HL-60 (cell line): ENCODE measurements at regions not wholly inside any gene's neighbourhood (a gene's known extent, or its start where the extent isn't known, plus 50 kb on each side); places are given as distances from the start of the nearest gene placed in this dataset.

Experiments used
- DNase-seq, 2 experiments: peaks; one replicate each; pipeline ENCODE4 v3.0.0-alpha.2; 2010 to 2020; ENCODE audit warnings: low read depth in 1 of 2, low spot score in 1 of 2
- H3K27ac ChIP-seq: fragments of 250-450 bp; sonication (Bioruptor Pico); replicated peaks from 2 replicates; pipeline ENCODE4 v1.5.1; 2020; ENCODE audit warnings: mild to moderate bottlenecking, moderate library complexity
- H3K27me3 ChIP-seq: fragments of 250-450 bp; sonication (Bioruptor Pico); 2 replicates; pipeline ENCODE4 v1.5.1; 2021; ENCODE audit warnings: mild to moderate bottlenecking, moderate library complexity; ENCODE audit not compliant: insufficient read depth, poor library complexity, severe bottlenecking
- H3K4me3 ChIP-seq: replicated peaks from 2 replicates; pipeline ENCODE4 v1.5.1; 2011; ENCODE audit warnings: mild to moderate bottlenecking, control low read depth, low read length; ENCODE audit not compliant: insufficient read depth
- GABPA ChIP-seq: IDR thresholded peaks from 2 replicates; pipeline ENCODE4 v1.6.1; 2012; ENCODE audit warnings: low read depth
- POLR2AphosphoS5 ChIP-seq: IDR thresholded peaks from 2 replicates; pipeline ENCODE4 v1.6.1; 2012; ENCODE audit warnings: low read depth
- REST ChIP-seq: IDR thresholded peaks from 2 replicates; pipeline ENCODE4 v1.6.1; 2012; ENCODE audit warnings: low read depth; ENCODE audit not compliant: insufficient replicate concordance
- SPI1 ChIP-seq: IDR thresholded peaks from 2 replicates; pipeline ENCODE4 v1.6.1; 2012; ENCODE audit warnings: low read depth, mild to moderate bottlenecking, borderline replicate concordance
- TF ChIP-seq, protein P1 (sequence below): IDR thresholded peaks from one replicate; pipeline ENCODE4 v1.5.1; 2011; ENCODE audit warnings: low read length, control low read depth, inconsistent platforms; ENCODE audit not compliant: insufficient read depth

DNA sequence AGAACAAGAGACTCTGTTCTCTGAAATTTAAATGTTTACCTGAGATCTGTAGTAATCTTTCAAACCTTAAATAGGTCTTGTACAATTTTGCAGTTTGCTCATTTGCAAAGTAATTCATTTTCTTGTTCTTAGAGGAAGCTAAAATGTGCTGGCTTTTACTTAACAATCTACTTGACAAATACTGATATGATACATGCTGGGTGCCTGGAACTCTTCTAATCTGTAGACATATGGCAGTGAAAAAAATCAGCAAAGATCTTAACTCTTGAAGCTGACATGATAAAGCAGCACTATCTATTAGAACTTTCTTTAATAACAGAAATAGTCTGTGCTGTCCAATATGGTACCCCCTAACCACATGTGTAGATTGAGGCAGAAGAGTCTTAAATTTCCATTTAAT is 1352.8 kb upstream of the SLC39A10 start:
- no peak for DNase-seq
- no peak for TF ChIP-seq SPI1
- no peak for TF ChIP-seq REST
- TF ChIP-seq, protein P1, sequence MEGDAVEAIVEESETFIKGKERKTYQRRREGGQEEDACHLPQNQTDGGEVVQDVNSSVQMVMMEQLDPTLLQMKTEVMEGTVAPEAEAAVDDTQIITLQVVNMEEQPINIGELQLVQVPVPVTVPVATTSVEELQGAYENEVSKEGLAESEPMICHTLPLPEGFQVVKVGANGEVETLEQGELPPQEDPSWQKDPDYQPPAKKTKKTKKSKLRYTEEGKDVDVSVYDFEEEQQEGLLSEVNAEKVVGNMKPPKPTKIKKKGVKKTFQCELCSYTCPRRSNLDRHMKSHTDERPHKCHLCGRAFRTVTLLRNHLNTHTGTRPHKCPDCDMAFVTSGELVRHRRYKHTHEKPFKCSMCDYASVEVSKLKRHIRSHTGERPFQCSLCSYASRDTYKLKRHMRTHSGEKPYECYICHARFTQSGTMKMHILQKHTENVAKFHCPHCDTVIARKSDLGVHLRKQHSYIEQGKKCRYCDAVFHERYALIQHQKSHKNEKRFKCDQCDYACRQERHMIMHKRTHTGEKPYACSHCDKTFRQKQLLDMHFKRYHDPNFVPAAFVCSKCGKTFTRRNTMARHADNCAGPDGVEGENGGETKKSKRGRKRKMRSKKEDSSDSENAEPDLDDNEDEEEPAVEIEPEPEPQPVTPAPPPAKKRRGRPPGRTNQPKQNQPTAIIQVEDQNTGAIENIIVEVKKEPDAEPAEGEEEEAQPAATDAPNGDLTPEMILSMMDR = no peak
- no peak for TF ChIP-seq POLR2AphosphoS5
- TF ChIP-seq GABPA = no peak
- Histone ChIP-seq H3K4me3 (no peak overlapping the region), H3K27ac (no peak overlapping the region), H3K27me3 (no peaks in the 10 kb centered on the region)

DNA sequence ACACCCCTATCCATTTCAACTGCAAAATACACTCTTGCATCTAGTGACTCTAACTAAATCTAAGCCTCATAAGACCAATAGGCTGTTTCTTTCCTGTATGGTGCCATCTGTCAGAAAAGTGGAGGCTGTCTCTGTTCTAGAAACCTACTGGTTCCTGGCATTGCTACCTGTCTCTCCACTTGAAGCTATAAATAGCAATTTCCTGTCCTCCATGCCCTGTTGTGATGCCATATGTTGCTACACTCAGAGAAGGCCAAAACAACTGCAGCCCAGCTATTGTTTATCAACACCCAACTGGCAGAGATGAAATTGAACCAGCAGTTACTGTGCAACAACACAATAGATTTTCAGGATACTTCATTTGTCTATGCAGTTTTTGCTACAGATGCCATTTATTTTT is 1355.1 kb upstream of the SLC39A10 start:
- DNase-seq = no peak
- TF ChIP-seq GABPA (no peak), SPI1 (no peak), REST (no peak), POLR2AphosphoS5 (no peak)
- TF ChIP-seq, protein P1 = no peak
- Histone ChIP-seq H3K27ac (no peak overlapping the region), H3K4me3 (no peak overlapping the region), H3K27me3 (no peaks in the 10 kb centered on the region)

GRCh38 chr2:194294156-194294555 is 1362.9 kb upstream of the SLC39A10 start:
- no peaks in the 10 kb centered on the region for H3K27me3 ChIP-seq
- TF ChIP-seq REST (no peak), POLR2AphosphoS5 (no peak), SPI1 (no peak), GABPA (no peak)
- TF ChIP-seq, protein P1 = no peak
- no peak overlapping the region for H3K27ac ChIP-seq
- no peak for DNase-seq
- H3K4me3 ChIP-seq = no peak overlapping the region
